ENCODE measurements at regions not wholly inside any gene's neighbourhood (a gene's known extent, or its start where the extent isn't known, plus 50 kb on each side); places are given as distances from the start of the nearest gene placed in this dataset.

- TF ChIP-seq POLR2A (IDR thresholded peaks at IDR 0.05; ENCODE audit: low read length) (no peak), GATA1 (IDR thresholded peaks at IDR 0.05; ENCODE audit: low read depth, low read length) (no peak)
Observed at GRCh38 chr5:125463466-125464092, 717.1 kb upstream of the ZNF608 start.

Data from erythroblast (primary cell).